ENCODE measurements at regions not wholly inside any gene's neighbourhood (a gene's known extent, or its start where the extent isn't known, plus 50 kb on each side); places are given as distances from the start of the nearest gene placed in this dataset.

- no peak for TF ChIP-seq USF1 (IDR thresholded peaks at IDR 0.05)
- no peak for TF ChIP-seq EP300 (IDR thresholded peaks at IDR 0.05; ENCODE audit: borderline replicate concordance)
- no peak for TF ChIP-seq CEBPB (IDR thresholded peaks at IDR 0.05)
- TF ChIP-seq, protein P1, sequence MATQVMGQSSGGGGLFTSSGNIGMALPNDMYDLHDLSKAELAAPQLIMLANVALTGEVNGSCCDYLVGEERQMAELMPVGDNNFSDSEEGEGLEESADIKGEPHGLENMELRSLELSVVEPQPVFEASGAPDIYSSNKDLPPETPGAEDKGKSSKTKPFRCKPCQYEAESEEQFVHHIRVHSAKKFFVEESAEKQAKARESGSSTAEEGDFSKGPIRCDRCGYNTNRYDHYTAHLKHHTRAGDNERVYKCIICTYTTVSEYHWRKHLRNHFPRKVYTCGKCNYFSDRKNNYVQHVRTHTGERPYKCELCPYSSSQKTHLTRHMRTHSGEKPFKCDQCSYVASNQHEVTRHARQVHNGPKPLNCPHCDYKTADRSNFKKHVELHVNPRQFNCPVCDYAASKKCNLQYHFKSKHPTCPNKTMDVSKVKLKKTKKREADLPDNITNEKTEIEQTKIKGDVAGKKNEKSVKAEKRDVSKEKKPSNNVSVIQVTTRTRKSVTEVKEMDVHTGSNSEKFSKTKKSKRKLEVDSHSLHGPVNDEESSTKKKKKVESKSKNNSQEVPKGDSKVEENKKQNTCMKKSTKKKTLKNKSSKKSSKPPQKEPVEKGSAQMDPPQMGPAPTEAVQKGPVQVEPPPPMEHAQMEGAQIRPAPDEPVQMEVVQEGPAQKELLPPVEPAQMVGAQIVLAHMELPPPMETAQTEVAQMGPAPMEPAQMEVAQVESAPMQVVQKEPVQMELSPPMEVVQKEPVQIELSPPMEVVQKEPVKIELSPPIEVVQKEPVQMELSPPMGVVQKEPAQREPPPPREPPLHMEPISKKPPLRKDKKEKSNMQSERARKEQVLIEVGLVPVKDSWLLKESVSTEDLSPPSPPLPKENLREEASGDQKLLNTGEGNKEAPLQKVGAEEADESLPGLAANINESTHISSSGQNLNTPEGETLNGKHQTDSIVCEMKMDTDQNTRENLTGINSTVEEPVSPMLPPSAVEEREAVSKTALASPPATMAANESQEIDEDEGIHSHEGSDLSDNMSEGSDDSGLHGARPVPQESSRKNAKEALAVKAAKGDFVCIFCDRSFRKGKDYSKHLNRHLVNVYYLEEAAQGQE (IDR thresholded peaks at IDR 0.05; ENCODE audit: low read depth), result no peak
- no peak for TF ChIP-seq CREB1 (IDR thresholded peaks at IDR 0.05; ENCODE audit: low read depth)
- TF ChIP-seq, protein P2, sequence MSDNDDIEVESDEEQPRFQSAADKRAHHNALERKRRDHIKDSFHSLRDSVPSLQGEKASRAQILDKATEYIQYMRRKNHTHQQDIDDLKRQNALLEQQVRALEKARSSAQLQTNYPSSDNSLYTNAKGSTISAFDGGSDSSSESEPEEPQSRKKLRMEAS (IDR thresholded peaks at IDR 0.05), result no peak
- no peak for TF ChIP-seq RAD21 (IDR thresholded peaks at IDR 0.05; ENCODE audit: low read depth)
- TF ChIP-seq TAF1 (IDR thresholded peaks at IDR 0.05; ENCODE audit: low read depth), result no peak
Observed at GRCh38 chr15:69718436-69718835, 265.8 kb downstream of the RPLP1 start.

Data from Ishikawa (cell line).